AG04449 (cell line): ENCODE measurements at regions not wholly inside any gene's neighbourhood (a gene's known extent, or its start where the extent isn't known, plus 50 kb on each side); places are given as distances from the start of the nearest gene placed in this dataset.

ENCODE experiments used
- CTCF ChIA-PET: fragments of 350-600 bp; formaldehyde crosslinking; extraction: SDS; loops from one replicate; lab custom pipeline; 2021; ENCODE audit warnings: antibody characterized with exemption; lab: Yijun Ruan, JAX
- POLR2A ChIA-PET: fragments of 400-600, 350-600 bp; formaldehyde crosslinking; extraction: SDS; loops from one replicate; lab custom pipeline; 2020; ENCODE audit warnings: antibody characterized with exemption, inconsistent platforms; lab: Yijun Ruan, JAX
- DNase-seq: peaks from one replicate; pipeline ENCODE4 v3.0.0-alpha.2; 2010; ENCODE audit warnings: low read depth, low spot score
- H3K4me3 ChIP-seq: 2 replicates; pipeline ENCODE4 v1.5.1; 2011; ENCODE audit warnings: low read depth, mild to moderate bottlenecking, control low read depth, low read length
- CTCF ChIP-seq: IDR thresholded peaks from one replicate; pipeline ENCODE4 v1.5.1; 2011; ENCODE audit warnings: mild to moderate bottlenecking, moderate library complexity, low read length, control low read depth, inconsistent platforms; ENCODE audit not compliant: insufficient read depth; ENCODE audit errors: missing control alignments

GRCh38 chr2:117587310-117587709 lies 227.2 kb upstream of the DDX18 start:
- no peak for TF ChIP-seq CTCF
- ChIA-PET POLR2A (no interaction called here), CTCF (no interaction called here)

GRCh38 chr2:117603060-117603459 lies 211.4 kb upstream of the DDX18 start:
- no peak for DNase-seq
- H3K4me3 ChIP-seq, result no peak overlapping the region
- CTCF ChIA-PET, result no interaction called here
- TF ChIP-seq CTCF, result no peak
- POLR2A ChIA-PET, result no interaction called here

More at GRCh38 chr2:117587310-117587709, 227.2 kb upstream of the DDX18 start:
- DNase-seq, result no peak
- H3K4me3 ChIP-seq, result no peak overlapping the region

- no peak for DNase-seq
- TF ChIP-seq CTCF, result no peak
- H3K4me3 ChIP-seq, result no peak overlapping the region
- ChIA-PET POLR2A (no interaction called here), CTCF (no interaction called here)
Measured at GRCh38 chr2:117603567-117603966, 210.9 kb upstream of the DDX18 start.

- no peak for TF ChIP-seq CTCF
- CTCF ChIA-PET, result no interaction called here
- DNase-seq, result no peak
- POLR2A ChIA-PET, result no interaction called here
- no peak overlapping the region for H3K4me3 ChIP-seq
Measured at GRCh38 chr2:117607202-117607601, 207.3 kb upstream of the DDX18 start.

- ChIA-PET POLR2A (no interaction called here), CTCF (no interaction called here)
- DNase-seq, result no peak
- no peak overlapping the region for H3K4me3 ChIP-seq
- TF ChIP-seq CTCF, result no peak
Measured at GRCh38 chr2:117613101-117613500, 201.4 kb upstream of the DDX18 start.

- no peak for DNase-seq
- H3K4me3 ChIP-seq, result no peak overlapping the region
- CTCF ChIA-PET, result no interaction called here
- TF ChIP-seq CTCF, result no peak
- POLR2A ChIA-PET, result no interaction called here
Measured at GRCh38 chr2:117614296-117614695, 200.2 kb upstream of the DDX18 start.
